H4 (cell line): ENCODE measurements at regions not wholly inside any gene's neighbourhood (a gene's known extent, or its start where the extent isn't known, plus 50 kb on each side); places are given as distances from the start of the nearest gene placed in this dataset.

Experiments
- DNase-seq: peaks from one replicate; pipeline ENCODE4 v3.0.0-alpha.2; 2015; ENCODE audit warnings: low spot score

DNA sequence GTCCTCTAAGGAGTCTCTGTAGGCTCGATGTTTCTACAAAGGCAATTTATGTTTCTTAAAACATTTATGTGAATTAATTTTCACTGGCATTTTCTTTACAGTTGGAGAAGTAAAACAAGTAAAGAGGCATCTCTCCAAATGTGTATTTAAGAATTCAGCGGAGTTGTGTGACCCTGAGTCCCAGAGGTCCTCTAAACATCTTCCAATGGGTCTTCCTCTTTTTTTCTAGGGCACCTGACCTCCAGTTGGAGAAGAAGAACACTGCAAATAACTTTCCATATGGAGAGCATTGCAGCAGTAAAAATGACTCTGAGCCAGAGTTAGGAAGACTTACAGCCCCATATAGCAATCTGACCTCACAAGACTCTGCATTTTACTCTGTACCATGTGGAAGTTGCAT, 480.5 kb upstream of the RAG2 start:
- DNase-seq: no peak

- no peak for DNase-seq
Observed at GRCh38 chr11:37076866-37077265, 478.8 kb upstream of the RAG2 start.

DNA sequence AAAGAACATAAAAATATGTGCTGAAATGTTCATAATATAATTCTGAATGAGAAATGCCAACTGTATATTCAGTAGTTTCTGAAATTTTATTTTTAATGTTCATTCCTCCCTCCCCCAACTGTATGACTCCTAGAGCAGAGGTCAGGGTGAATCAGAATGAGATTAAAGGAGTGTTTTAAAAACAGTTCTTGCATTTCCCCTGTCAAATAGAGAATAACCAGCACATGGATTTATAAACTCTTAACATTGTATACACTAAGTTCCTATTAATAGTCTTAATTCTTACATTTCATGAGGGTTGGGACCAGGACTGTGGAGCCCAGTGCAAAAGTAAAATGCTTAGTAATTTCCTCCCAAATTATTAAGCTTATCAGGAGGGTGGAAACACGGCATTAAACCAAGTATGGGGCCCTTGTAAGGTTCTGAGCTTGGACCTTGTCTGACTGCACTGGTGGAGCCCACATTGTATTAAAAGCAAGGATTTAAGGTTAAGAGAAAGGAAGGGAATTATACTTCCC, 474.6 kb upstream of the RAG2 start:
- no peak for DNase-seq

- no peak for DNase-seq
Observed at GRCh38 chr11:37050311-37050710, 452.3 kb upstream of the RAG2 start.

GRCh38 chr11:37040921-37041320, 442.9 kb upstream of the RAG2 start:
- DNase-seq: no peak

GRCh38 chr11:37038911-37039310, 440.9 kb upstream of the RAG2 start:
- no peak for DNase-seq

- DNase-seq: no peak
Observed at GRCh38 chr11:37026741-37027140, 428.7 kb upstream of the RAG2 start.

GRCh38 chr11:37026326-37026725, 428.3 kb upstream of the RAG2 start:
- no peak for DNase-seq

- DNase-seq: no peak
Observed at GRCh38 chr11:37006563-37006962, 408.5 kb upstream of the RAG2 start.

GRCh38 chr11:37002831-37003230, 404.8 kb upstream of the RAG2 start:
- DNase-seq: no peak

DNA sequence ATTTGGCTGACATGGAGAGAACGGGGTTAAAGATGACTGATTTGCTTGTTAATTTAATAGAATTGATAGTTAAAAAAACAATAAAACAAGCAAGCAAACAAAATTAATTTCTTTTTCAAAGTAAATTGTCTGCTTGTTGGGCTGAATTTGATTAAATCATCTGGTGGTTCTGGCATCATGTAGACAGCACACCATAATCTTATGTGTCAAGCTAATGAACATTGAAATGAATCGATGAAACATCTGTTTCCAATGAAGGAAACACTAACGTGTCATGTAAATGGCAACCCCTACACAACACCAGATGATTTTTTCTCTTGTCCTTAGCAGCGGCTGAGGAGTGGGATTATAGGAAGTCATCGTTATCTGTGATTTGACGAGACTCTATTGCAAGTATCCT, 399.6 kb upstream of the RAG2 start:
- no peak for DNase-seq

GRCh38 chr11:36996795-36997194, 398.8 kb upstream of the RAG2 start:
- DNase-seq: no peak

- DNase-seq: no peak
Observed at GRCh38 chr11:36994208-36994607, 396.2 kb upstream of the RAG2 start.

- no peak for DNase-seq
Observed at GRCh38 chr11:36988556-36988955, 390.5 kb upstream of the RAG2 start.

DNA sequence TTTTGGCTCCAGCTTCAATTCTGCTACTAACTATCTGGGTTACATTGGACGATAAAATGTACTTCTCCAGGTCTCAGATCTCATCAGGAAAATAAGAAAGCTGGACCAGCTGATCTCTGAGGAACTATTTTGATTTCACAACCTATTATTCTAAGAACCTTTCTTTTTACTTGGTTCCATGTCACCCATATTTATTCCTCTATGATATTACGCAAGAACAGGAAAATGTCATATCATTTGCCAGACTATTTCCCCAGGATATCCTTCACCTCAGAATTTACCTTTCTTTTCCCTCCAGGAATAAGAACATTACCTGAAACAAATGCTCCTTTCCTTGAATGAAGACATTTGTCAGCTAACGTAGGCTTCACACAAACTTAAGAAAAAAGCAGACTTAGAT, 387.5 kb upstream of the RAG2 start:
- no peak for DNase-seq

GRCh38 chr11:36976741-36977140, 378.7 kb upstream of the RAG2 start:
- no peak for DNase-seq

GRCh38 chr11:36974771-36975170, 376.7 kb upstream of the RAG2 start:
- no peak for DNase-seq

DNA sequence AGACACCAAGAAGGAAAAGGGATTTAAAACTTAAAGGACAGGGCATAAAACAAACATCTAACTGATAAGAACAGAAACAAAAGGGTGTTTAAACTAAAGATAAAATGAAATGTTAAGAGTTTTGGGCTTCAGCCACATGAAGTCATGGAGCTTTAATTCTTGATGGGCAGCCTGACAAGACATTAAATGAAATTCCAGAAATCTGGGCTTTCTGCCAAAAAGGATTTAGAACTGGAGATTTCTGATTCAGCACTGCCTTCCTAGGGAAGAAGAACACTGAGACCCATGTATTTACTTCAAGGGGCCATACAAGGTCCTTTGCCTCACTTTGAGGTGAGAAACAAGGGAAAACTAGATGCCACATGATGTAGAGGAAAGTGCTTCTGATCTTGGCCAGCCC, 355.9 kb upstream of the RAG2 start:
- no peak for DNase-seq

GRCh38 chr11:36948460-36949127, 350.6 kb upstream of the RAG2 start:
- no peak for DNase-seq

DNA sequence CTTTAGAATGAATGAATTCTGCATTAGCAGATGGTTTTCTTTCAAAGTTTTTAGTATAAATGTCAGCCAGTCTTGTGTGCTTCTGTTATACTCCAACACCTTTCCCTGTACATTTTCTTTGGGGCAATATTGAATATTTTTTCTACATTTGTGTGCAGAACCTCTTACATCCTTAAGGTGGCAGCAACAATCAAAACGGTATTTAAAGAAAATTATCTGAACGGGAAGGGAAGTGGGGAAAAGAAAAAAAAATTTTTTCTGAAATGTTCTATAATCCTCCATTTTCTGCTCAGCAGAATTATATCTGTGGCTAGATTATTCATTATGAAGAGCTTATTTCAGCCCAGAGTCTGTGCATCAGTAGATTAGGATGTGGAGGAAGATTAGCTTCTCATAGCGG, 347.3 kb upstream of the RAG2 start:
- peak; percentile 30 for DNase-seq

DNA sequence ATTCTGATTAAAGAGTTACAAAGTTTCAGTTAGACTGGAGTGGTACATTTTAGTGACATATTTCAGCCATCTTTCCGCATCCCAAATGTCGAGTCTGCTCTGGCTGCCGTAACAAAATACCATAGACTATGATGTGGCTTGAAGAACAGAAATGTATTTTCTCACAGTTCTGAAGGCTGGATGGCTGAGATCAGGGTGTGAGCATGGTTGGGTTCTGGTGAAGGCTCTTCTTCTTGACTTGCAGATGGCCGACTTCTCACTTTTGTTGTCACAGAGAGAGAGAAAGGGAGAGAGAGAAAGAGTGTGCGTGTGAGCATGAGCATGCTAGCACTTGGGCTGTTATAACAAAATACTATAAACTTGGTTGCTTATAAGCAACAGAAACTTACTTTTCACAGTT, 335.4 kb upstream of the RAG2 start:
- no peak for DNase-seq

- no peak for DNase-seq
Observed at GRCh38 chr11:36931139-36931538, 333.1 kb upstream of the RAG2 start.

DNA sequence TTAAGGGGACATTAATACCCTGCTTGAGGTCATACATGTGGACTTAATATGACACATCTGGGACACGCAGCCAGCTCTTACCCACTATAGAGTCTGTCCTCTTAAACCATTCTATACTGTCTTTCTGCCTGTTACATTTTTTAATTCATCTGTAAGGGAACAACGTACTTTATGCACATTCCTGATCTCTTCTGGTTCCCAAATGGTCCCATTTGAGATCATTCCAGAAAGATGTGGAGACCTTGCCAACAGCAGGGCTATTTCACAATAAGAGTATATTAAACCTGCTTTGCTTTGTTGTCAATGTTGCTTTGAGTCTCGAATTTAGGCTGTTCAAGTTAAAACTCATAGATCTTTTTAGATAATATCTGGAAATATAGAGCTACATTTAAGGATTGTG, 332.2 kb upstream of the RAG2 start:
- no peak for DNase-seq

GRCh38 chr11:36929401-36929800, 331.4 kb upstream of the RAG2 start:
- no peak for DNase-seq
